C4-2B (cell line): ENCODE measurements at regions not wholly inside any gene's neighbourhood (a gene's known extent, or its start where the extent isn't known, plus 50 kb on each side); places are given as distances from the start of the nearest gene placed in this dataset.

Experiments
- H3K27ac ChIP-seq: fragments of 450-650 bp; 2 replicates; pipeline ENCODE4 v1.5.1; 2017
- ZFX ChIP-seq: fragments of 450-650 bp; IDR thresholded peaks from 2 replicates; pipeline ENCODE4 v1.6.1; 2017
- TF ChIP-seq, protein P1 (sequence below): fragments of 450-650 bp; conservative IDR thresholded peaks from 2 replicates; pipeline ENCODE4 v1.5.1; 2017; ENCODE audit warnings: mild to moderate bottlenecking

DNA sequence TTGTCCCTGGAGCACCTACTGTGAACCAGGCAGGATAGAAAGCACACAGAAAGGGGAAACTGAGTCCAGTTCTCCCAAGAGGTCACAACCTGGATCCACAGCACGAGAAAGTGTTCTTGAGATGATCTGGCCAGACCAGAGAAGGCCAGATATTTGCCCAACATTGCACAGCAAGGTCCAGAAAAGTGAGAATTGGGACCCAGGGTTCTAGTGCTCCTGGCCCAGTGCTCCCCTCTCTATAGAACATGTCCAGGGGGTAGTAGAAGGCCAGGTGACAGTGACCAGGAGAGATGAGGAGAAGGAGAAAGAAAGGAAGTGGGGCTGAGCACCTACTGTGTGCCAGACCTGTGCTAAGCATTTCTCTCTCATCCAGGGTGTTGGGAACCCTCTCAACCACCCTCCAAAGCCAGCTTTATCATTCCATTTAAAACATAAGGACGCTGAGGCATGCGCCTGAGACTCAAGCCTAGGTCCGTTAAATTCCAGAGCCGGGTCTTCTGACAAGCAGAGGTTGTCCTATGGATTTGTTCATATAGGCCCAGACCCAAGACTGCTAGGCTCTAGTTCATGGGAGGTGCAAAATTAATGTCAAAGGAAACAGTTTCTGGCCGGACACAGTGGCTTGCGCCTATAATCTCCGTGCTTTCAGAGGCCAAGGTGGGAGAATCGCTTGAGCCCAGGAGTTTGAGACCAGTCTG lies 128.7 kb downstream of the MN1 start:
- H3K27ac ChIP-seq: no peak overlapping the region
- TF ChIP-seq, protein P1, sequence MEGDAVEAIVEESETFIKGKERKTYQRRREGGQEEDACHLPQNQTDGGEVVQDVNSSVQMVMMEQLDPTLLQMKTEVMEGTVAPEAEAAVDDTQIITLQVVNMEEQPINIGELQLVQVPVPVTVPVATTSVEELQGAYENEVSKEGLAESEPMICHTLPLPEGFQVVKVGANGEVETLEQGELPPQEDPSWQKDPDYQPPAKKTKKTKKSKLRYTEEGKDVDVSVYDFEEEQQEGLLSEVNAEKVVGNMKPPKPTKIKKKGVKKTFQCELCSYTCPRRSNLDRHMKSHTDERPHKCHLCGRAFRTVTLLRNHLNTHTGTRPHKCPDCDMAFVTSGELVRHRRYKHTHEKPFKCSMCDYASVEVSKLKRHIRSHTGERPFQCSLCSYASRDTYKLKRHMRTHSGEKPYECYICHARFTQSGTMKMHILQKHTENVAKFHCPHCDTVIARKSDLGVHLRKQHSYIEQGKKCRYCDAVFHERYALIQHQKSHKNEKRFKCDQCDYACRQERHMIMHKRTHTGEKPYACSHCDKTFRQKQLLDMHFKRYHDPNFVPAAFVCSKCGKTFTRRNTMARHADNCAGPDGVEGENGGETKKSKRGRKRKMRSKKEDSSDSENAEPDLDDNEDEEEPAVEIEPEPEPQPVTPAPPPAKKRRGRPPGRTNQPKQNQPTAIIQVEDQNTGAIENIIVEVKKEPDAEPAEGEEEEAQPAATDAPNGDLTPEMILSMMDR: no peak
- no peak for TF ChIP-seq ZFX

DNA sequence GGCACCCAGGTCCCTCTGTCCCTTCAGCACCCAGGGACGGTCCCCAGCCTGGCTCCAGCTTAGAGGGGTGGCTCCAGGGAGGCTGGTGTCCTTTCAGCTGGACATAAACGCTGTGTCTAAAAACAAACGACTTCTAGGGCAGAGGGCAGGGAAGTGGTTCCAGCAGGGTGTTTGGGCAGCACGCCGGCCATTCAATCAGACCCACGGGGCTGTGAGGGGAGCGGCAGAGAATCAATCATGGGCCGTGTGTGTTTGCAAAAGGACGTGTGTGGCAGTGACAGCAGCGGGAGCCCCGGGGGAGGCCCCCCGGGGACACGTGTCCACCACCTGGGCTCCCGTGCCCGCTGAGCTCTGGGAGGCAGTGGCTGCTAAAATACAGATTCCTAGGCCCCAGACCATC lies 127.7 kb downstream of the MN1 start:
- H3K27ac ChIP-seq: no peak overlapping the region
- TF ChIP-seq ZFX: no peak
- TF ChIP-seq, protein P1: no peak

DNA sequence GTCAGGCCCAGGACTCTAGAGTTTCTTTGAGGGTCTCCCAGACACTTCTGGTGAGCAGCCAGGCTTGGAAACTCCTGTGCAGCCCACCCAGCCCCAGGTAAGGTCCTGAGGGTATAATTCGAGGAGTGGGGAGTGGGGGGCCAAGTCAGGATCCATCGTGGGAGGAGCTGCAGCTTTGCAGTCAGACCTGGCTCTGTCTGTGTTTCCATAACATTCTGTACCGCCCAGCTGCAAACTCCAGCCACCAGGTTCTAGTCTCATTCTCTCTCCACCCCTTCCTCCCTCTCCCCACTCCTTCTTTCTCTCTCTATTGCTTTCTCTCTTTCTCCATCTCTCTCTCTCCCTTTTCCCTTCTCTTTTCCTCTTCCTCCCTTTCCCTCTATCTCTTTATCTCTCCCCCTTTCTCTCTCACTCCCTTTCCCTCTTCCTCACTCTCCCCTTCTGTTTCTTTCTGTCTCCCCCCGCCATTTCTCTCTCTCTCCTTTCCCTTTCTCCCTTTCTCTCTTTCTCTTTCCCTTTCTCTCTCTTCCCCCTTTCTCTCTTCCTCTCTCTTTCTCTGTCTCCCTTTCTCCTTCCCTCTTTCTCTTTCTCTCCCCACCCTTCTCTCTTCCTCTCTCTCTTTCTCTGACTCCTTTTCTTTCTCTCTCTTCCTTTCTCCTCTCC lies 127.2 kb downstream of the MN1 start:
- no peak overlapping the region for H3K27ac ChIP-seq
- TF ChIP-seq ZFX: no peak
- TF ChIP-seq, protein P1: no peak

DNA sequence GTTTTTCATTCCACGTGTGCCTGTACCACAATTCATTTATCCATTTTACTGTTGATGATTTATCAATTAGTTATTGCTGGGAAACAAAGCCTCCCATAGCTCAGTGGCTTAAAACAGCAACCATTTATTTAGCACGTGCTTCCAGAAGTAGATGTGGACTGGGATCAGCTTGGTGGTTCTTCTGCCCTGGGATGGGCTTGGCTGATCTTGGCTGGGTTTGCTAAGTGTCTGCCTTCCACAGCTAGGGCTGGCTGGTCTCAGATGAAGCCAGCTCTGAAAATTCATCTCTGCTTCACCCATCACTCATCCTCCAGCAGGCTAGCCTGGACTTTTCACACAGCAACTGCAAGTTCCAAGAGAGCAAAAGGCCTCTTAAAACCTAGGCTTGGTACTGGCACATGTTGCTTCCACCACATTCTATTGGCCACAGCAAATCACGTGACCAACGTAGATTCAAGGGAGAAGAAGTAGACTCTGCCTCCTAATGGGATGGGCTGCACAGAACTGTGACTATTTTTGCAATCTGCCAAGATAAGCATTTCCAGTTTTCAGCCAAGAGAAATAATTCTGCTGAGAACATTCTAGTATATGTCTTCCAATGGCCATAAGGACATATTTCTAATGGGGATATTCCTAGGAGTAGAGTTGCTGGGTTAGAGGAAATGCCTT lies 124.9 kb downstream of the MN1 start:
- H3K27ac ChIP-seq: no peak overlapping the region
- TF ChIP-seq ZFX: no peak
- TF ChIP-seq, protein P1: no peak

DNA sequence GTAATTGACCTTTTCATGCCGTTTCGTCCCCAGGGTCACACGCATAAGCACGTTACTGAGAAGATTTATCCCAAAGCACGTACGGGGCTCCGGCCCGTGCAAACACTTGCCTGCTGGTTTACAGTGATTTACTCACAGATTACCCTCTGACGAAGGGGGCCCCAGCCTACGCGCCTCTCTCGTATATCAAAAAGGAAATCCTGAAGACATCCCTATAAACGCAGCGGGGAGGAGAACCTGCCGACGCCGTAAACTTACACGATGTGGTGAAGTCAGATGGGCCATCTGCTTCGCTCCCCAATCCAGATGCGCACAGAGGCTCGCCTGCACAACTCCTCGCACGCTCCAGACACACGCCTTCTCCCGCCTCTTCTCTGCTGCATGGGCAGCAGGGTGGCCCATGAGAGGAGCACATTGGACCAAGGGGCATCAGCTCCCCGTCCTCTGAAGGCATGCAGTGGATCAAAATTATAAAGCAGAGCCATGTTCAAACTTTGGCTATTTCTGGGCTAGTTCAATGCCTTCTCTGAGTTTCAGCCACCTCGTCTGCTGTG lies 123.6 kb downstream of the MN1 start:
- TF ChIP-seq, protein P1: no peak
- TF ChIP-seq ZFX: no peak

DNA sequence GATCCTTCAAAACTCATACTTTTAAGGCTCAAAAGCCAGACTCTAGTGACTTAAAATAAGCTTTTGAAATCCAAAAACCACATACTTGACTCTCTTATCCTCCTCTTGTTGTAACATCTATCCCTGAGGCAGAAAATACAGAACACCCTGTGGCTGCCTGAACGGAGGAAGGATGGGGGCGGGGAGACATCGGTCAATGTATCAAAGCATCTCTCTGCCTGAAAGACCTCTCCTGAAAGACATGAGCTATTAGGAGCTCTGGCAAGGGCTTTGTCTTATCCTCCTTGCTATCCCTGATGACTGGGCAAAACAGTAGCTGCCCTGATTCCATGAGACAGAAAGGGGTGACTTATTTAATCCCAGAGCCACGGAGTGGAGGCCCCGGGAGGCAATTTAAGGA lies 122.4 kb downstream of the MN1 start:
- TF ChIP-seq ZFX: no peak
- TF ChIP-seq, protein P1: no peak
- H3K27ac ChIP-seq: no peak overlapping the region

More for the DNA sequence above, 123.6 kb downstream of the MN1 start:
- H3K27ac ChIP-seq: no peak overlapping the region
